AG20443 (cell line): ENCODE measurements at regions not wholly inside any gene's neighbourhood (a gene's known extent, or its start where the extent isn't known, plus 50 kb on each side); places are given as distances from the start of the nearest gene placed in this dataset.

Source experiments
- DNase-seq: peaks from one replicate; pipeline ENCODE4 v3.0.0; 2012; ENCODE audit warnings: low spot score, mixed read lengths

- no peak for DNase-seq
These were observed 52.8 kb upstream of the RORB start for GRCh38 chr9:74444369-74444768.
